GM12878 (cell line): ENCODE measurements at regions not wholly inside any gene's neighbourhood (a gene's known extent, or its start where the extent isn't known, plus 50 kb on each side); places are given as distances from the start of the nearest gene placed in this dataset.
A peak's percentile ranks its signal among the peaks of the same experiment; 100 is the strongest.

Experiments used
- BHLHE40 ChIP-seq, 2 experiments: fragments of 450-650 bp in 1 of 2; IDR thresholded peaks; 2 replicates each; pipeline ENCODE4 v1.6.1; 2011 to 2017; ENCODE audit warnings: low read depth in 2 of 2, borderline replicate concordance in 1 of 2, improper control_type of control experiment in 1 of 2, low read length in 1 of 2, mild to moderate bottlenecking in 1 of 2
- CBX5 ChIP-seq: sonication (generic); IDR thresholded peaks from 2 replicates; pipeline ENCODE4 v1.6.1; 2016; ENCODE audit warnings: low read depth, moderate library complexity, mild to moderate bottlenecking, inconsistent platforms
- EGR1 ChIP-seq, 2 experiments: IDR thresholded peaks; 1 replicate in 1 of 2; 2 replicates in 1 of 2; pipeline ENCODE4 v1.6.1; 2011 to 2012; ENCODE audit warnings: low read depth in 2 of 2, low read length in 2 of 2, borderline replicate concordance in 1 of 2, mild to moderate bottlenecking in 1 of 2, moderate library complexity in 1 of 2
- ETV6 ChIP-seq, 2 experiments: fragments of 450-650 bp in 1 of 2; IDR thresholded peaks in 1 of 2; conservative IDR thresholded peaks in 1 of 2; 2 replicates each; pipeline ENCODE4 v1.6.1; 2014; ENCODE audit warnings: antibody characterized with exemption in 1 of 2, borderline replicate concordance in 1 of 2, low read depth in 1 of 2, mild to moderate bottlenecking in 1 of 2, moderate library complexity in 1 of 2
- IKZF2 ChIP-seq, 2 experiments: fragments of 450-650 bp; IDR thresholded peaks; 2 replicates each; pipeline ENCODE4 v1.6.1; 2017; ENCODE audit warnings: mild to moderate bottlenecking in 2 of 2, moderate library complexity in 2 of 2
- JUND ChIP-seq: IDR thresholded peaks from 2 replicates; pipeline ENCODE4 v1.6.1; 2012; ENCODE audit warnings: low read depth, mild to moderate bottlenecking, low read length, improper control_type of control experiment, moderate library complexity
- MXI1 ChIP-seq: fragments of 150-350 bp; IDR thresholded peaks from 2 replicates; pipeline ENCODE4 v1.6.1; 2011; ENCODE audit warnings: low read depth, mild to moderate bottlenecking, inconsistent platforms, low read length, improper control_type of control experiment
- NFYA ChIP-seq: IDR thresholded peaks from 2 replicates; pipeline ENCODE4 v1.6.1; 2011; ENCODE audit warnings: low read depth, mild to moderate bottlenecking, low read length, improper control_type of control experiment, borderline replicate concordance
- POU2F2 ChIP-seq: IDR thresholded peaks from 3 replicates; pipeline ENCODE4 v1.6.1; 2011; ENCODE audit warnings: low read depth, mild to moderate bottlenecking, low read length, borderline replicate concordance
- RB1 ChIP-seq: fragments of 450-650 bp; formaldehyde crosslinking; IDR thresholded peaks from 2 replicates; pipeline ENCODE4 v1.6.1; 2017; ENCODE audit warnings: mild to moderate bottlenecking, borderline replicate concordance
- STAT3 ChIP-seq: IDR thresholded peaks from 2 replicates; pipeline ENCODE4 v1.6.1; 2011; ENCODE audit warnings: low read depth, low read length, improper control_type of control experiment
- TAF1 ChIP-seq: IDR thresholded peaks from 2 replicates; pipeline ENCODE4 v1.6.1; 2011; ENCODE audit warnings: mild to moderate bottlenecking, low read depth, low read length, borderline replicate concordance
- WRNIP1 ChIP-seq: IDR thresholded peaks from 2 replicates; pipeline ENCODE4 v1.6.1; 2011; ENCODE audit warnings: low read depth, low read length, improper control_type of control experiment, borderline replicate concordance
- YY1 ChIP-seq: IDR thresholded peaks from 2 replicates; pipeline ENCODE4 v1.6.1; 2011; ENCODE audit warnings: low read depth, mild to moderate bottlenecking, low read length
- ZSCAN29 ChIP-seq: fragments of 450-650 bp; IDR thresholded peaks from 2 replicates; pipeline ENCODE4 v1.6.1; 2017; ENCODE audit warnings: mild to moderate bottlenecking, moderate library complexity
- TF ChIP-seq, protein P1 (sequence below): IDR thresholded peaks from 2 replicates; pipeline ENCODE4 v1.6.1; 2012; ENCODE audit warnings: low read depth, low read length, improper control_type of control experiment
- TF ChIP-seq, protein P2 (sequence below): fragments of 450-650 bp; IDR thresholded peaks from 2 replicates; pipeline ENCODE4 v1.6.1; 2016; ENCODE audit warnings: mild to moderate bottlenecking, moderate library complexity, borderline replicate concordance

DNA sequence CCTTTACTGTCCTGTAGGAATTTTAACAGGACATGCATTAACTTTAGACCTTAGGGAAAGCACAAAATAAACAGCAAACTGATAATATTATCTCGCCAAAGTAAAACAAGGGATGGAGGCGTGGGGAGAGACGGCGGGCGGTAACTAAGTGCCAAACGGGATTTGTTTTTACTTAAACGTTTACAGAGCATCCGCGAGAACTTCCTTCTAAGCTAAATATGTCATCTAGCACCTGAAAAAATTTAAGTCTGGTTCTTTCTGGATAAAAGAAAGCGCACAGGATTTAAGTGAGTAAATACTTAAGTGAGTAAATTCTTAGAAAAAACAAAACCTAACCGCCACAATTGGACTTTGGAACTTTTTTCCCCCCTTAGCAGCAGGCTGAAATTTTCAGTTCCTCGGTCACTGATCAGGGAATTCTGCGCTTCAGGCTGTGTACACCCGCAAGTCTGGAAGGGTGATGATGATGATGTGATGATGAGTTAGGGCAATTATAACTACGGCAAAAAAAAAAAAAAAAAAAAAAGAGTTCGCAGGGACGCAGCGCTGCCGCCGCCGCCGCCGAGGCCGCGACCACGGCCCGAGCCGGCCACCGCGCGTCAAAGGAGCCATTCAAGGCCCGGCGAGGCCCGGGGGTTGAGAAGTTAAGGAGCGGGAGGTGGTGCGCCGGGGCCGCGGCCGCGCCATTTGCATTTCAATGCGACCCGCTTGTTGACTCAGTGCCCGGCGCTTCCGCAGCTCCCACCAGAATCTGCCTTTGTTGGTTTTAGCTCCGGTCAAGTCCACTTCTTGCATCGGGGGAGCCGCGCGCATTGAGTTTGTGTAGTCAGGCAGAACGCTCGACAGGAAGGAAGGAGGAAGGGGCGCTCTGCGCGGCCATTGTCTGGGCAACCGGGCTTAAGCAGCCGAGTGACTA lies 108.8 kb downstream of the SPRY1 start (continued):
- TF ChIP-seq TAF1: no peak
- no peak for TF ChIP-seq CBX5
- TF ChIP-seq ETV6 (conservative IDR thresholded peaks at IDR 0.05 in 1 of 2, IDR thresholded peaks at IDR 0.05 in 1 of 2; ENCODE audit: borderline replicate concordance in 1 of 2, low read depth in 1 of 2): no peak
- TF ChIP-seq NFYA: no peak
- 0 out of 4 replicates have a peak, but pooled peaks of 1 of the 2 experiments have one; percentile 5 for TF ChIP-seq BHLHE40 (IDR thresholded peaks at IDR 0.05; ENCODE audit: borderline replicate concordance in 1 of 2, low read depth in 2 of 2, low read length in 1 of 2)
- TF ChIP-seq, protein P1, sequence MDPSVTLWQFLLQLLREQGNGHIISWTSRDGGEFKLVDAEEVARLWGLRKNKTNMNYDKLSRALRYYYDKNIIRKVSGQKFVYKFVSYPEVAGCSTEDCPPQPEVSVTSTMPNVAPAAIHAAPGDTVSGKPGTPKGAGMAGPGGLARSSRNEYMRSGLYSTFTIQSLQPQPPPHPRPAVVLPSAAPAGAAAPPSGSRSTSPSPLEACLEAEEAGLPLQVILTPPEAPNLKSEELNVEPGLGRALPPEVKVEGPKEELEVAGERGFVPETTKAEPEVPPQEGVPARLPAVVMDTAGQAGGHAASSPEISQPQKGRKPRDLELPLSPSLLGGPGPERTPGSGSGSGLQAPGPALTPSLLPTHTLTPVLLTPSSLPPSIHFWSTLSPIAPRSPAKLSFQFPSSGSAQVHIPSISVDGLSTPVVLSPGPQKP: no peak
- TF ChIP-seq WRNIP1: no peak
- TF ChIP-seq, protein P2, sequence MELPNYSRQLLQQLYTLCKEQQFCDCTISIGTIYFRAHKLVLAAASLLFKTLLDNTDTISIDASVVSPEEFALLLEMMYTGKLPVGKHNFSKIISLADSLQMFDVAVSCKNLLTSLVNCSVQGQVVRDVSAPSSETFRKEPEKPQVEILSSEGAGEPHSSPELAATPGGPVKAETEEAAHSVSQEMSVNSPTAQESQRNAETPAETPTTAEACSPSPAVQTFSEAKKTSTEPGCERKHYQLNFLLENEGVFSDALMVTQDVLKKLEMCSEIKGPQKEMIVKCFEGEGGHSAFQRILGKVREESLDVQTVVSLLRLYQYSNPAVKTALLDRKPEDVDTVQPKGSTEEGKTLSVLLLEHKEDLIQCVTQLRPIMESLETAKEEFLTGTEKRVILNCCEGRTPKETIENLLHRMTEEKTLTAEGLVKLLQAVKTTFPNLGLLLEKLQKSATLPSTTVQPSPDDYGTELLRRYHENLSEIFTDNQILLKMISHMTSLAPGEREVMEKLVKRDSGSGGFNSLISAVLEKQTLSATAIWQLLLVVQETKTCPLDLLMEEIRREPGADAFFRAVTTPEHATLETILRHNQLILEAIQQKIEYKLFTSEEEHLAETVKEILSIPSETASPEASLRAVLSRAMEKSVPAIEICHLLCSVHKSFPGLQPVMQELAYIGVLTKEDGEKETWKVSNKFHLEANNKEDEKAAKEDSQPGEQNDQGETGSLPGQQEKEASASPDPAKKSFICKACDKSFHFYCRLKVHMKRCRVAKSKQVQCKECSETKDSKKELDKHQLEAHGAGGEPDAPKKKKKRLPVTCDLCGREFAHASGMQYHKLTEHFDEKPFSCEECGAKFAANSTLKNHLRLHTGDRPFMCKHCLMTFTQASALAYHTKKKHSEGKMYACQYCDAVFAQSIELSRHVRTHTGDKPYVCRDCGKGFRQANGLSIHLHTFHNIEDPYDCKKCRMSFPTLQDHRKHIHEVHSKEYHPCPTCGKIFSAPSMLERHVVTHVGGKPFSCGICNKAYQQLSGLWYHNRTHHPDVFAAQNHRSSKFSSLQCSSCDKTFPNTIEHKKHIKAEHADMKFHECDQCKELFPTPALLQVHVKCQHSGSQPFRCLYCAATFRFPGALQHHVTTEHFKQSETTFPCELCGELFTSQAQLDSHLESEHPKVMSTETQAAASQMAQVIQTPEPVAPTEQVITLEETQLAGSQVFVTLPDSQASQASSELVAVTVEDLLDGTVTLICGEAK: no peak
- no peak for TF ChIP-seq IKZF2 (IDR thresholded peaks at IDR 0.05)
- no peak for TF ChIP-seq RB1
- TF ChIP-seq EGR1 (IDR thresholded peaks at IDR 0.05; ENCODE audit: borderline replicate concordance in 1 of 2, low read depth in 2 of 2, low read length in 2 of 2): no peak
- TF ChIP-seq POU2F2: peak; percentile 39; the same call in 1 of the 3 replicates
- TF ChIP-seq JUND: no peak
- 0 out of 2 replicates have a peak, but pooled peaks have one; percentile 20 for TF ChIP-seq YY1
- TF ChIP-seq MXI1: no peak
- TF ChIP-seq ZSCAN29: no peak
- no peak for TF ChIP-seq STAT3
